GM12878 (cell line): ENCODE measurements at regions not wholly inside any gene's neighbourhood (a gene's known extent, or its start where the extent isn't known, plus 50 kb on each side); places are given as distances from the start of the nearest gene placed in this dataset.

Experiments used
- ATAC-seq: fragments of 200-7000 bp; cut with Tn5 transposase; 3 replicates; pipeline ENCODE4 v1.9.1; 2020; ENCODE audit warnings: mild to moderate bottlenecking, moderate library complexity
- BruUV-seq: library from RNA; stranded (reverse); fragments of 400-500 nt; replicated peaks from 2 replicates; lab custom pipeline; 2021; lab: Mats Ljungman, UMichigan
- CTCF ChIA-PET: fragments of 300-600 bp; sonication (Branson Sonifier 250); formaldehyde crosslinking; extraction: SDS; loops from one replicate; lab custom pipeline; 2021; ENCODE audit warnings: inconsistent platforms; lab: Yijun Ruan, JAX
- POLR2A ChIA-PET: fragments of 350-600 bp; formaldehyde crosslinking; extraction: SDS; loops from one replicate; lab custom pipeline; 2021; ENCODE audit warnings: inconsistent platforms; lab: Charles Lee
- RAD21 ChIA-PET: fragments of 300-600 bp; sonication (Branson Sonifier 250); formaldehyde crosslinking; loops from one replicate; lab custom pipeline; 2023; ENCODE audit warnings: antibody characterized with exemption; ENCODE audit not compliant: unreplicated experiment; lab: Charles Lee
- SMC1A ChIA-PET: fragments of 300-600 bp; sonication (Branson Sonifier 250); formaldehyde crosslinking; loops from one replicate; lab custom pipeline; 2023; ENCODE audit not compliant: unreplicated experiment, uncharacterized antibody; lab: Charles Lee
- DNase-seq: peaks from one replicate; pipeline ENCODE4 v3.0.0-alpha.2; 2011; ENCODE audit warnings: low read depth, low spot score
- FAIRE-seq: peaks from 3 replicates; lab custom pipeline; 2011; peaks lifted over from hg19 to GRCh38; lab: Jason Lieb, UNC
- H2AFZ ChIP-seq: 2 replicates; pipeline ENCODE4 v1.6.0; 2011; ENCODE audit warnings: low read depth, low read length, control low read depth; ENCODE audit not compliant: control insufficient read depth
- H3K27ac ChIP-seq: 2 replicates; pipeline ENCODE4 v1.5.1; 2011; ENCODE audit warnings: control low read depth; ENCODE audit not compliant: control insufficient read depth, insufficient read depth
- H3K27me3 ChIP-seq, 2 experiments: replicated peaks in 1 of 2; 2 replicates each; pipeline versions ENCODE4 v1.6.0 to v1.6.1; 2011; ENCODE audit warnings: low read length in 1 of 2; ENCODE audit not compliant: control insufficient read depth in 2 of 2, insufficient read depth in 2 of 2
- H3K36me3 ChIP-seq, 2 experiments: 2 replicates each; pipeline ENCODE4 v1.5.1; 2011; ENCODE audit warnings: low read length in 1 of 2; ENCODE audit not compliant: control insufficient read depth in 2 of 2, insufficient read depth in 2 of 2
- H3K4me1 ChIP-seq: 2 replicates; pipeline ENCODE4 v1.6.1; 2011; ENCODE audit warnings: mild to moderate bottlenecking, low read length, moderate library complexity, mixed read lengths; ENCODE audit not compliant: control insufficient read depth, insufficient read depth
- H3K4me2 ChIP-seq: 2 replicates; pipeline ENCODE4 v1.6.0; 2011; ENCODE audit warnings: control low read depth; ENCODE audit not compliant: control insufficient read depth, insufficient read depth
- H3K4me3 ChIP-seq: fragments of 200-600 bp; sonication (generic); 2 replicates; pipeline ENCODE4 v1.5.1; 2016
- H3K79me2 ChIP-seq: 2 replicates; pipeline ENCODE4 v1.6.0; 2011; ENCODE audit warnings: low read length; ENCODE audit not compliant: control insufficient read depth, insufficient read depth
- H3K9ac ChIP-seq: 2 replicates; pipeline ENCODE4 v1.8.0; 2011; ENCODE audit warnings: low read length, control low read depth, mixed read lengths; ENCODE audit not compliant: control insufficient read depth, insufficient read depth
- H3K9me3 ChIP-seq: replicated peaks from 3 replicates; pipeline ENCODE4 v1.5.1; 2011; ENCODE audit warnings: mild to moderate bottlenecking, low read length; ENCODE audit not compliant: control insufficient read depth, insufficient read depth
- H4K20me1 ChIP-seq: 2 replicates; pipeline ENCODE4 v1.6.0; 2011; ENCODE audit not compliant: control insufficient read depth, insufficient read depth
- CEBPB ChIP-seq, 2 experiments: fragments of 150-350 bp in 1 of 2; IDR thresholded peaks; 2 replicates each; pipeline ENCODE4 v1.6.1; 2012 to 2014; ENCODE audit warnings: low read depth in 2 of 2, low read length in 2 of 2, borderline replicate concordance in 1 of 2, inconsistent platforms in 1 of 2
- CHD2 ChIP-seq: IDR thresholded peaks from 2 replicates; pipeline ENCODE4 v1.6.1; 2011; ENCODE audit warnings: low read depth, low read length, improper control_type of control experiment, borderline replicate concordance
- ETV6 ChIP-seq, 2 experiments: fragments of 450-650 bp in 1 of 2; IDR thresholded peaks in 1 of 2; conservative IDR thresholded peaks in 1 of 2; 2 replicates each; pipeline ENCODE4 v1.6.1; 2014; ENCODE audit warnings: antibody characterized with exemption in 1 of 2, borderline replicate concordance in 1 of 2, low read depth in 1 of 2, mild to moderate bottlenecking in 1 of 2, moderate library complexity in 1 of 2
- FOS ChIP-seq: IDR thresholded peaks from 3 replicates; pipeline ENCODE4 v1.6.1; 2011; ENCODE audit warnings: borderline replicate concordance; ENCODE audit not compliant: insufficient read length; ENCODE audit errors: extremely low read depth
- LARP7 ChIP-seq: fragments of 450-650 bp; IDR thresholded peaks from 2 replicates; pipeline ENCODE4 v1.6.1; 2017; ENCODE audit warnings: mild to moderate bottlenecking
- POLR2AphosphoS2 ChIP-seq: IDR thresholded peaks from 2 replicates; pipeline ENCODE4 v1.6.1; 2011; ENCODE audit warnings: low read depth, mild to moderate bottlenecking, low read length, improper control_type of control experiment, moderate library complexity
- RB1 ChIP-seq: fragments of 450-650 bp; formaldehyde crosslinking; IDR thresholded peaks from 2 replicates; pipeline ENCODE4 v1.6.1; 2017; ENCODE audit warnings: mild to moderate bottlenecking, borderline replicate concordance
- WGBS: methylation state at CpG from one replicate; pipeline ENCODE4 v1.1.6; 2016; ENCODE audit warnings: low lambda C conversion rate; ENCODE audit not compliant: insufficient replicate concordance, insufficient coverage; ENCODE audit errors: missing lambda C conversion rate; 5-methylcytosine and 5-hydroxymethylcytosine counted together
- in situ Hi-C: fragments of 300-500 bp; cut with MboI; formaldehyde crosslinking; loops from 9 replicates; pipeline ENCODE4 v1.14.3; 2018; ENCODE audit warnings: mixed read lengths
- intact Hi-C: fragments of 100-400 bp; cut with micrococcal nuclease; formaldehyde crosslinking; loops from one replicate; pipeline ENCODE4 v1.14.2; 2022; ENCODE audit not compliant: unreplicated experiment
- TF ChIP-seq, protein P1 (sequence below): fragments of 450-650 bp; IDR thresholded peaks from 2 replicates; pipeline ENCODE4 v1.6.1; 2017; ENCODE audit warnings: mild to moderate bottlenecking, low read depth, inconsistent platforms; ENCODE audit not compliant: poor library complexity, severe bottlenecking
- TF ChIP-seq, protein P2 (sequence below): IDR thresholded peaks from 2 replicates; pipeline ENCODE4 v1.6.1; 2011; ENCODE audit warnings: borderline replicate concordance, low read depth, mild to moderate bottlenecking, moderate library complexity, low read length; ENCODE audit not compliant: insufficient read depth, poor library complexity, severe bottlenecking
- TF ChIP-seq, protein P3 (sequence below): fragments of 450-650 bp; IDR thresholded peaks from 2 replicates; pipeline ENCODE4 v1.6.1; 2017; ENCODE audit warnings: antibody characterized with exemption, mild to moderate bottlenecking, moderate library complexity
- TF ChIP-seq, protein P4 (sequence below): IDR thresholded peaks from 2 replicates; pipeline ENCODE4 v1.6.1; 2011; ENCODE audit warnings: low read depth, mild to moderate bottlenecking, low read length, moderate library complexity, borderline replicate concordance; ENCODE audit errors: extremely low read depth

DNA sequence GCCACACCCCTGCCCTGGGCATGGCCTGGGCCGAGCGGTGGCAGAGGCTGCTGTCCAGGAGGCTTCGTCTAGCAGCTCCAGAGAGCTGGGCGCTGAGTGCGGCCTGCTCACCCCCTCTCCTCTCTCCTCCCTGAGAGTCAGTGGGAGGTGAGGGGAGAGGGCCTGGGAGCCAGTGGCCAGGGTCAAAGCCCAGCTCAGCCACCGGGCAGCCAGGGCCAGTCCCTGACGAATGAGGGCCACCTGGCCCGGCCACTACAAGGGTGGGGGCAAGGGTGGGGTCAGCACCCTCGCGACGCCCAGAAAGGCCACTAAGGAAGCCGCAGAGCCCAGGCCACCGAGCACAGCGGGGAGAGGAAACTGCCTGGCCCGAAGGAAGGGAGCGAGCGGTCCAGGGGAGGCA, 131.7 kb downstream of the FAM53A start:
- Histone ChIP-seq H3K4me1 (no peaks in the 10 kb centered on the region), H3K36me3 (no peaks in the 10 kb centered on the region), H3K27ac (no peak overlapping the region), H3K27me3 (no peaks in the 10 kb centered on the region), H3K9ac (no peak overlapping the region), H2AFZ (no peak overlapping the region), H3K4me3 (no peak overlapping the region), H3K9me3 (no peaks in the 10 kb centered on the region), H3K4me2 (no peak overlapping the region), H4K20me1 (no peaks in the 10 kb centered on the region), H3K79me2 (no peaks in the 10 kb centered on the region)
- no TSS peak for BruUV-seq
- DNase-seq (no peak), FAIRE-seq (no peak), ATAC-seq (no peak)
- ChIA-PET SMC1A (no interaction called here), CTCF (no interaction called here), RAD21 (no interaction called here), POLR2A (no interaction called here)
- in situ Hi-C loops, result no loop called here
- intact Hi-C loops, result no loop called here
- 66% methylated on average over 16 of the region's 17 CpGs for WGBS
- TF ChIP-seq CEBPB (IDR thresholded peaks at IDR 0.05; ENCODE audit: borderline replicate concordance in 1 of 2, low read depth in 2 of 2, low read length in 2 of 2) (no peak), ETV6 (conservative IDR thresholded peaks at IDR 0.05 in 1 of 2, IDR thresholded peaks at IDR 0.05 in 1 of 2; ENCODE audit: borderline replicate concordance in 1 of 2, low read depth in 1 of 2) (no peak), LARP7 (no peak), FOS (no peak), CHD2 (no peak), RB1 (no peak), POLR2AphosphoS2 (no peak)
- TF ChIP-seq, protein P1, sequence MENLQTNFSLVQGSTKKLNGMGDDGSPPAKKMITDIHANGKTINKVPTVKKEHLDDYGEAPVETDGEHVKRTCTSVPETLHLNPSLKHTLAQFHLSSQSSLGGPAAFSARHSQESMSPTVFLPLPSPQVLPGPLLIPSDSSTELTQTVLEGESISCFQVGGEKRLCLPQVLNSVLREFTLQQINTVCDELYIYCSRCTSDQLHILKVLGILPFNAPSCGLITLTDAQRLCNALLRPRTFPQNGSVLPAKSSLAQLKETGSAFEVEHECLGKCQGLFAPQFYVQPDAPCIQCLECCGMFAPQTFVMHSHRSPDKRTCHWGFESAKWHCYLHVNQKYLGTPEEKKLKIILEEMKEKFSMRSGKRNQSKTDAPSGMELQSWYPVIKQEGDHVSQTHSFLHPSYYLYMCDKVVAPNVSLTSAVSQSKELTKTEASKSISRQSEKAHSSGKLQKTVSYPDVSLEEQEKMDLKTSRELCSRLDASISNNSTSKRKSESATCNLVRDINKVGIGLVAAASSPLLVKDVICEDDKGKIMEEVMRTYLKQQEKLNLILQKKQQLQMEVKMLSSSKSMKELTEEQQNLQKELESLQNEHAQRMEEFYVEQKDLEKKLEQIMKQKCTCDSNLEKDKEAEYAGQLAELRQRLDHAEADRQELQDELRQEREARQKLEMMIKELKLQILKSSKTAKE, result no peak
- TF ChIP-seq, protein P2, sequence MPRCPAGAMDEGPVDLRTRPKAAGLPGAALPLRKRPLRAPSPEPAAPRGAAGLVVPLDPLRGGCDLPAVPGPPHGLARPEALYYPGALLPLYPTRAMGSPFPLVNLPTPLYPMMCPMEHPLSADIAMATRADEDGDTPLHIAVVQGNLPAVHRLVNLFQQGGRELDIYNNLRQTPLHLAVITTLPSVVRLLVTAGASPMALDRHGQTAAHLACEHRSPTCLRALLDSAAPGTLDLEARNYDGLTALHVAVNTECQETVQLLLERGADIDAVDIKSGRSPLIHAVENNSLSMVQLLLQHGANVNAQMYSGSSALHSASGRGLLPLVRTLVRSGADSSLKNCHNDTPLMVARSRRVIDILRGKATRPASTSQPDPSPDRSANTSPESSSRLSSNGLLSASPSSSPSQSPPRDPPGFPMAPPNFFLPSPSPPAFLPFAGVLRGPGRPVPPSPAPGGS, result no peak
- TF ChIP-seq, protein P3, sequence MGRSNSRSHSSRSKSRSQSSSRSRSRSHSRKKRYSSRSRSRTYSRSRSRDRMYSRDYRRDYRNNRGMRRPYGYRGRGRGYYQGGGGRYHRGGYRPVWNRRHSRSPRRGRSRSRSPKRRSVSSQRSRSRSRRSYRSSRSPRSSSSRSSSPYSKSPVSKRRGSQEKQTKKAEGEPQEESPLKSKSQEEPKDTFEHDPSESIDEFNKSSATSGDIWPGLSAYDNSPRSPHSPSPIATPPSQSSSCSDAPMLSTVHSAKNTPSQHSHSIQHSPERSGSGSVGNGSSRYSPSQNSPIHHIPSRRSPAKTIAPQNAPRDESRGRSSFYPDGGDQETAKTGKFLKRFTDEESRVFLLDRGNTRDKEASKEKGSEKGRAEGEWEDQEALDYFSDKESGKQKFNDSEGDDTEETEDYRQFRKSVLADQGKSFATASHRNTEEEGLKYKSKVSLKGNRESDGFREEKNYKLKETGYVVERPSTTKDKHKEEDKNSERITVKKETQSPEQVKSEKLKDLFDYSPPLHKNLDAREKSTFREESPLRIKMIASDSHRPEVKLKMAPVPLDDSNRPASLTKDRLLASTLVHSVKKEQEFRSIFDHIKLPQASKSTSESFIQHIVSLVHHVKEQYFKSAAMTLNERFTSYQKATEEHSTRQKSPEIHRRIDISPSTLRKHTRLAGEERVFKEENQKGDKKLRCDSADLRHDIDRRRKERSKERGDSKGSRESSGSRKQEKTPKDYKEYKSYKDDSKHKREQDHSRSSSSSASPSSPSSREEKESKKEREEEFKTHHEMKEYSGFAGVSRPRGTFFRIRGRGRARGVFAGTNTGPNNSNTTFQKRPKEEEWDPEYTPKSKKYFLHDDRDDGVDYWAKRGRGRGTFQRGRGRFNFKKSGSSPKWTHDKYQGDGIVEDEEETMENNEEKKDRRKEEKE, result no peak
- TF ChIP-seq, protein P4, sequence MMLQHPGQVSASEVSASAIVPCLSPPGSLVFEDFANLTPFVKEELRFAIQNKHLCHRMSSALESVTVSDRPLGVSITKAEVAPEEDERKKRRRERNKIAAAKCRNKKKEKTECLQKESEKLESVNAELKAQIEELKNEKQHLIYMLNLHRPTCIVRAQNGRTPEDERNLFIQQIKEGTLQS, result no peak
